ENCODE measurements at regions not wholly inside any gene's neighbourhood (a gene's known extent, or its start where the extent isn't known, plus 50 kb on each side); places are given as distances from the start of the nearest gene placed in this dataset.
A peak's percentile ranks its signal among the peaks of the same experiment; 100 is the strongest.

DNA sequence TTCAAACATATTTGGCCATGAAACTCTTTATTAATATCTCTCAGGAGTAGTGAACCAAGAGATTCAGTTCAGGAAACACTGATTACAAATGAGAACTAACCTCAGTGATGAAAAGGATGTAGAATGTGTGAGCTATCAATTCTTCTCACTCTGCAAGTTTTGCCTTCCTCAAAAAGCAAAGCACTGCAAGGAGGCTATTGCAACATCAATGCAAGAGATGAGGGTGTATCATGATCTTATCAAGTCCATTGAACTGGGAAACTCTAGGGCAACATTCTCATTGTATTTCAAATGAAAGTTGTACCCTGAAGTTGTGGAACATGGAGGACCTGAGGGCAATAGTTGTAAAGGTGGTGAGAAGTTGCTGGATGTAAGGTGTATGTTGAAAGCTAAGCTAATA, 56.4 kb upstream of the VEGFC start:
- Histone ChIP-seq H3K27me3 (ENCODE audit: control insufficient read depth in 1 of 2, insufficient read depth in 2 of 2, low read length in 2 of 2) (no peaks in the 10 kb centered on the region), H3K9ac (ENCODE audit: insufficient read depth, low read depth, low read length) (no peak overlapping the region), H3K4me3 (replicated peaks in 1 of 3; ENCODE audit: insufficient read depth in 1 of 3, low read depth in 2 of 3, low read length in 3 of 3) (no peak overlapping the region), H3K27ac (ENCODE audit: extremely low read length, insufficient read depth, low read length) (no peak overlapping the region), H4K20me1 (ENCODE audit: insufficient read depth, low read length) (no peaks in the 10 kb centered on the region), H3K36me3 (replicated peaks in 1 of 2; ENCODE audit: control insufficient read depth in 1 of 2, insufficient read depth in 2 of 2, low read length in 2 of 2) (no peaks in the 10 kb centered on the region), H3K4me2 (ENCODE audit: low read depth, low read length) (no peak overlapping the region), H3K4me1 (ENCODE audit: insufficient read depth, low read length) (no peaks in the 10 kb centered on the region), H2AFZ (ENCODE audit: low read length) (no peak overlapping the region), H3K9me3 (ENCODE audit: low read length) (no peaks in the 10 kb centered on the region), H3K79me2 (ENCODE audit: insufficient read depth, low read length) (no peaks in the 10 kb centered on the region)
- in situ Hi-C loops (cut with HindIII; ENCODE audit: extremely low pct_ligation_motif_present, low pct_unique_long_range_greater_than_20kb) (no loop called here), intact Hi-C loops (cut with micrococcal nuclease; ENCODE audit: unreplicated experiment) (no loop called here)
- DNase-seq (ENCODE audit: low spot score) (no peak), ATAC-seq (no peak), FAIRE-seq (no peak)
- POLR2A ChIA-PET = no interaction called here
- peak; percentile 31; the same call in 1 of the 2 replicates for TF ChIP-seq CEBPB (IDR thresholded peaks at IDR 0.05; ENCODE audit: borderline replicate concordance, low read depth, low read length)
- no peak for TF ChIP-seq SETDB1 (CRISPR knock-in tag; IDR thresholded peaks at IDR 0.05; ENCODE audit: borderline replicate concordance)
- CTCF ChIA-PET (ENCODE audit: low intra/inter-chr PET ratio, low total read pairs) = no interaction called here
- no TSS peak for BruUV-seq (replicated peaks)

DNA sequence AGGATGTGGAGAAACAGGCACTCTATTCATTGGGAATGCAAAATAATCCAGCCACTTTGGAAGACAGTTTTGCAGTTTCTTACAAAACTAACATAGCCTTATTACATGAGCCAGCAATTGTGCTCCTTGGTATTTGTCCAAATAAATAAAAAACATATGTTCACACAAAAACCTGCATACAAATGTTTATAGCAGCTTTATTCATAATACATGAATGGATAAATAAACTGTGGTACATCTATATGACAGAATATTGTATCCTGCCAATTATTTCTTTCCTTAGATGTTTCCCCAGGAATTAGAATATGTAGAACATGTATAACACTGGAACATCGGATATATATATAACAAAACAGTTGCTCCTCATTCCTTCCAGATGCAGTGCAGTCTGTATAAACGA, 57.7 kb upstream of the VEGFC start:
- H3K27me3 ChIP-seq (ENCODE audit: control insufficient read depth in 1 of 2, insufficient read depth in 2 of 2, low read length in 2 of 2) = no peaks in the 10 kb centered on the region
- CTCF ChIA-PET (ENCODE audit: low intra/inter-chr PET ratio, low total read pairs) = no interaction called here
- no TSS peak for BruUV-seq (replicated peaks)
- no peak overlapping the region for H2AFZ ChIP-seq (ENCODE audit: low read length)
- POLR2A ChIA-PET = no interaction called here
- H3K27ac ChIP-seq (ENCODE audit: extremely low read length, insufficient read depth, low read length) = no peak overlapping the region
- DNase-seq (ENCODE audit: low spot score) (no peak), FAIRE-seq (no peak), ATAC-seq (no peak)
- WGBS (ENCODE audit: low lambda C conversion rate) = 2% methylated on average over 2 of the region's 2 CpGs
- H3K9ac ChIP-seq (ENCODE audit: insufficient read depth, low read depth, low read length) = no peak overlapping the region
- no peak overlapping the region for H3K4me3 ChIP-seq (replicated peaks in 1 of 3; ENCODE audit: insufficient read depth in 1 of 3, low read depth in 2 of 3, low read length in 3 of 3)
- H3K4me2 ChIP-seq (ENCODE audit: low read depth, low read length) = no peak overlapping the region
- H3K36me3 ChIP-seq (replicated peaks in 1 of 2; ENCODE audit: control insufficient read depth in 1 of 2, insufficient read depth in 2 of 2, low read length in 2 of 2) = no peaks in the 10 kb centered on the region
- H3K79me2 ChIP-seq (ENCODE audit: insufficient read depth, low read length) = no peaks in the 10 kb centered on the region
- in situ Hi-C loops (cut with HindIII; ENCODE audit: extremely low pct_ligation_motif_present, low pct_unique_long_range_greater_than_20kb) = no loop called here
- H3K9me3 ChIP-seq (ENCODE audit: low read length) = no peaks in the 10 kb centered on the region
- no peaks in the 10 kb centered on the region for H3K4me1 ChIP-seq (ENCODE audit: insufficient read depth, low read length)
- intact Hi-C loops (cut with micrococcal nuclease; ENCODE audit: unreplicated experiment) = loop anchor here (5.0 kb wide), 1 partner anchor 1323 kb away; no protein-coding TSS in a partner anchor
- no peaks in the 10 kb centered on the region for H4K20me1 ChIP-seq (ENCODE audit: insufficient read depth, low read length)
- TF ChIP-seq ZSCAN25 (CRISPR knock-in tag; IDR thresholded peaks at IDR 0.05) (no peak), ZNF720 (CRISPR knock-in tag; IDR thresholded peaks at IDR 0.05) (no peak), ZNF564 (CRISPR knock-in tag; IDR thresholded peaks at IDR 0.05) (no peak), SNAI1 (CRISPR knock-in tag; IDR thresholded peaks at IDR 0.05; ENCODE audit: borderline replicate concordance) (no peak), SOX5 (CRISPR knock-in tag; IDR thresholded peaks at IDR 0.05; ENCODE audit: borderline replicate concordance) (no peak), ZNF563 (CRISPR knock-in tag; IDR thresholded peaks at IDR 0.05) (no peak), DR1 (CRISPR knock-in tag; IDR thresholded peaks at IDR 0.05) (no peak), GATAD2A (CRISPR knock-in tag; IDR thresholded peaks at IDR 0.05) (no peak), HDAC2 (CRISPR knock-in tag; IDR thresholded peaks at IDR 0.05) (no peak), GLI4 (CRISPR knock-in tag; IDR thresholded peaks at IDR 0.05; ENCODE audit: borderline replicate concordance) (no peak), ZNF773 (CRISPR knock-in tag; IDR thresholded peaks at IDR 0.05; ENCODE audit: borderline replicate concordance) (no peak), JUND (CRISPR knock-in tag; IDR thresholded peaks at IDR 0.05) (no peak), ZNF12 (CRISPR knock-in tag; IDR thresholded peaks at IDR 0.05) (no peak), ZNF460 (CRISPR knock-in tag; IDR thresholded peaks at IDR 0.05; ENCODE audit: borderline replicate concordance) (no peak)
- TF ChIP-seq, protein P1, sequence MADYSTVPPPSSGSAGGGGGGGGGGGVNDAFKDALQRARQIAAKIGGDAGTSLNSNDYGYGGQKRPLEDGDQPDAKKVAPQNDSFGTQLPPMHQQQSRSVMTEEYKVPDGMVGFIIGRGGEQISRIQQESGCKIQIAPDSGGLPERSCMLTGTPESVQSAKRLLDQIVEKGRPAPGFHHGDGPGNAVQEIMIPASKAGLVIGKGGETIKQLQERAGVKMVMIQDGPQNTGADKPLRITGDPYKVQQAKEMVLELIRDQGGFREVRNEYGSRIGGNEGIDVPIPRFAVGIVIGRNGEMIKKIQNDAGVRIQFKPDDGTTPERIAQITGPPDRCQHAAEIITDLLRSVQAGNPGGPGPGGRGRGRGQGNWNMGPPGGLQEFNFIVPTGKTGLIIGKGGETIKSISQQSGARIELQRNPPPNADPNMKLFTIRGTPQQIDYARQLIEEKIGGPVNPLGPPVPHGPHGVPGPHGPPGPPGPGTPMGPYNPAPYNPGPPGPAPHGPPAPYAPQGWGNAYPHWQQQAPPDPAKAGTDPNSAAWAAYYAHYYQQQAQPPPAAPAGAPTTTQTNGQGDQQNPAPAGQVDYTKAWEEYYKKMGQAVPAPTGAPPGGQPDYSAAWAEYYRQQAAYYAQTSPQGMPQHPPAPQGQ (CRISPR knock-in tag; IDR thresholded peaks at IDR 0.05; ENCODE audit: borderline replicate concordance) = no peak
- TF ChIP-seq, protein P2, sequence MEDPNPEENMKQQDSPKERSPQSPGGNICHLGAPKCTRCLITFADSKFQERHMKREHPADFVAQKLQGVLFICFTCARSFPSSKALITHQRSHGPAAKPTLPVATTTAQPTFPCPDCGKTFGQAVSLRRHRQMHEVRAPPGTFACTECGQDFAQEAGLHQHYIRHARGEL (CRISPR knock-in tag; IDR thresholded peaks at IDR 0.05) = no peak
